Pancreas (tissue), 10 donors: ENCODE measurements at regions not wholly inside any gene's neighbourhood (a gene's known extent, or its start where the extent isn't known, plus 50 kb on each side); places are given as distances from the start of the nearest gene placed in this dataset.

ENCODE experiments used
- ATAC-seq, 4 donors: fragments of 200-7000 bp; cut with Tn5 transposase; one replicate each; pipeline versions ENCODE4 v1.8.0 to v1.9.1; 2020; ENCODE audit warnings: mild to moderate bottlenecking in 4 of 4, moderate library complexity in 4 of 4
- DNase-seq, 6 donors: peaks; one replicate each; pipeline ENCODE4 v3.0.0-alpha.2; 2020
- FAIRE-seq: peaks from 2 replicates; lab custom pipeline; 2012; peaks lifted over from hg19 to GRCh38; lab: Jason Lieb, UNC
- H3K27ac ChIP-seq, 4 donors: fragments of 200-600 bp; sonication (generic); 1 replicate in 3 of 4; 2 replicates in 1 of 4; pipeline versions ENCODE4 v1.5.0 to v1.8.0; 2020
- H3K27me3 ChIP-seq, 4 donors: fragments of 200-600 bp; one replicate each; pipeline ENCODE4 v1.8.0; 2021
- H3K36me3 ChIP-seq, 3 donors: fragments of 200-600 bp; sonication (generic) in 1 of 3; one replicate each; pipeline versions ENCODE4 v1.5.0 to v1.8.0; 2020 to 2021
- H3K4me1 ChIP-seq, 3 donors: fragments of 200-600 bp; one replicate each; pipeline ENCODE4 v1.8.0; 2021
- H3K4me3 ChIP-seq, 4 donors: fragments of 200-600 bp; sonication (generic) in 2 of 4; one replicate each; pipeline versions ENCODE4 v1.5.0 to v1.8.0; 2020 to 2021
- H3K9me3 ChIP-seq, 4 donors: fragments of 200-600 bp; one replicate each; pipeline ENCODE4 v1.8.0; 2021
- WGBS, 2 donors: extraction: QIAGEN DNeasy Blood & Tissue Kit; methylation state at CpG; one replicate each; pipeline ENCODE4 v1.1.7; 2013; 5-methylcytosine and 5-hydroxymethylcytosine counted together
- intact Hi-C, 3 donors: fragments of 100-400 bp; cut with DNase I; formaldehyde crosslinking; loops; one replicate each; pipeline versions ENCODE4 v1.11.1 to v1.14.2; 2022
- TF ChIP-seq, protein P1 (sequence below), 4 donors: fragments of 200-600 bp; sonication (generic) in 3 of 4; IDR thresholded peaks; one replicate each; pipeline versions ENCODE4 v1.5.0 to v1.8.0; 2021; ENCODE audit warnings: antibody characterized with exemption in 4 of 4
- donor health status: healthy with polysubstance abuse.
- donor health status: DM: no; HTN: no; CAD: no; lungs with moderate emphysema.
- donor health status: DM: no; HTN: no; CAD: no.
- donor health status: control.
- donor health status: control.
- donor health status: Bipolar disorder and iron deficiency.
- donor health status: DM: yes; HTN: yes; CAD: no.
- donor health status: DM: no; HTN: no; CAD: no.
- donor health status: DM: no; HTN: no; CAD: no.
- donor health status: DM: yes; HTN: yes; CAD: no.

DNA sequence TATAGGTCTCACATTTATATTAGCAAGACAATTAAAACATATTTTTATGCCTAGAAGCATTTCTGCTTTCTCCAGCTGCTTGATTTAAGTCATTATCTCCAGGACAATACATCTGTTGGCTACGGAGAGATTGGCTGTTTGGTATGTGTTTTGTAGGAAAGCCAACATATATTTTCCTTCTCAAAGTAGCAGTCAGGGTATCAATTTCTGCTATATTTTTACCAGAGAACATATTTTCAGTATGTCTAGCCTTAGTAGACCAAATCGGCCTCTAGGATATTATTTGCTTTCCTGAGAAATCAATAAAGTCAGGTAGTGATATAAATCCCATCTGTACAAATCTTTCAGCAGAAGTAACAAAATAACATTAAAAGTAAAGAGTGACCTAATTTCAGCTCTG lies 150.0 kb upstream of the COL3A1 start:
- 14 to 19% methylated on average over 2 of the region's 2 CpGs for WGBS, 2 donors
- intact Hi-C loops: no loop called here
- no peak for ATAC-seq

DNA sequence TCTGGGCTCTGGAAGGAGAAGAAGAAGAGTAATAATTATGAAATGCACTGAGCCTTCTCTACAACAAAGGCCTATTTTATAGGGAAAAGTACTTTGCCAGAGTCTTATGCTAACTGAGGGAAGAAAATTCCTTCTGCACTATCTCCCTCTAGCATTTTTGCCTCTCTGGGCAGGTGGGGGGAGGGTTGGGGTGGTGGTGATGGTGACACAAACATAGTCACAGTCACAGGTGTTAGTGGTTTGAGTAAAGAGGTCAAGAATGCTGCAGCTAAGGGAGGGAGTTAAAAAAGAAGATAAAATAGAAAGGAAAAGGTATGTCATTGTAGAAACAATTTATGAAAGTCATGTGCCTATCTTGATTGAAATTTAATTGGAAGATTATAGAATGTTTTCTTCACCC lies 140.8 kb upstream of the COL3A1 start:
- Histone ChIP-seq H3K27ac (no peak overlapping the region), H3K4me1 (no peaks in the 10 kb centered on the region), H3K9me3 (no peaks in the 10 kb centered on the region), H3K27me3 (no peaks in the 10 kb centered on the region), H3K4me3 (no peak overlapping the region), H3K36me3 (no peaks in the 10 kb centered on the region)
- DNase-seq (no peak), ATAC-seq (no peak), FAIRE-seq (no peak)
- intact Hi-C loops: no loop called here
- TF ChIP-seq, protein P1, sequence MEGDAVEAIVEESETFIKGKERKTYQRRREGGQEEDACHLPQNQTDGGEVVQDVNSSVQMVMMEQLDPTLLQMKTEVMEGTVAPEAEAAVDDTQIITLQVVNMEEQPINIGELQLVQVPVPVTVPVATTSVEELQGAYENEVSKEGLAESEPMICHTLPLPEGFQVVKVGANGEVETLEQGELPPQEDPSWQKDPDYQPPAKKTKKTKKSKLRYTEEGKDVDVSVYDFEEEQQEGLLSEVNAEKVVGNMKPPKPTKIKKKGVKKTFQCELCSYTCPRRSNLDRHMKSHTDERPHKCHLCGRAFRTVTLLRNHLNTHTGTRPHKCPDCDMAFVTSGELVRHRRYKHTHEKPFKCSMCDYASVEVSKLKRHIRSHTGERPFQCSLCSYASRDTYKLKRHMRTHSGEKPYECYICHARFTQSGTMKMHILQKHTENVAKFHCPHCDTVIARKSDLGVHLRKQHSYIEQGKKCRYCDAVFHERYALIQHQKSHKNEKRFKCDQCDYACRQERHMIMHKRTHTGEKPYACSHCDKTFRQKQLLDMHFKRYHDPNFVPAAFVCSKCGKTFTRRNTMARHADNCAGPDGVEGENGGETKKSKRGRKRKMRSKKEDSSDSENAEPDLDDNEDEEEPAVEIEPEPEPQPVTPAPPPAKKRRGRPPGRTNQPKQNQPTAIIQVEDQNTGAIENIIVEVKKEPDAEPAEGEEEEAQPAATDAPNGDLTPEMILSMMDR (IDR thresholded peaks at IDR 0.05): no peak

More for the DNA sequence above, 150.0 kb upstream of the COL3A1 start:
- H3K27me3 ChIP-seq: no peaks in the 10 kb centered on the region
- FAIRE-seq: no peak
- no peak overlapping the region for H3K4me3 ChIP-seq
- H3K36me3 ChIP-seq: no peaks in the 10 kb centered on the region
- TF ChIP-seq, protein P1 (IDR thresholded peaks at IDR 0.05): no peak
- H3K27ac ChIP-seq: no peak overlapping the region
- no peak for DNase-seq
- no peaks in the 10 kb centered on the region for H3K4me1 ChIP-seq
- no peaks in the 10 kb centered on the region for H3K9me3 ChIP-seq

DNA sequence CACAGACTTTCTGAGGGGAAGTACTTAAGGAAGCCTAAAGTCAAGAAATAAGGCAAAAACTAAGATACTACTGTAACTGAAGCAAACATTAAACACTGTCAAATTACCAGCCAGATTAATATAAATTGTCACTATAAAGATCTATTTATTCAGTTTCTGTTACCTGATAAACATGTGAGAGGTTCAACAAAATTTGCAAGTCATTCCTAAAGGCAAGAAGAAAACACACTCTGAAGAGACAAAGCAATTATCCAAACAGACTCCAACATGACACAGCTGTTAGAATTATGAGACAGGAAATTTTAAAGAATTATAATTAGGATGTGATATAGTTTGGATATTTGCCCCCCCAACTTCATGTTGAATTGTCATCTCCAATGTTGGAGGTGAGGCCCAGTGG lies 140.4 kb upstream of the COL3A1 start:
- no peak for ATAC-seq
- no peaks in the 10 kb centered on the region for H3K4me1 ChIP-seq
- intact Hi-C loops: no loop called here
- no peak for FAIRE-seq
- TF ChIP-seq, protein P1 (IDR thresholded peaks at IDR 0.05): no peak
- H3K27ac ChIP-seq: no peak overlapping the region
- no peaks in the 10 kb centered on the region for H3K36me3 ChIP-seq
- H3K27me3 ChIP-seq: no peaks in the 10 kb centered on the region
- no peaks in the 10 kb centered on the region for H3K9me3 ChIP-seq
- DNase-seq: no peak
- H3K4me3 ChIP-seq: no peak overlapping the region

DNA sequence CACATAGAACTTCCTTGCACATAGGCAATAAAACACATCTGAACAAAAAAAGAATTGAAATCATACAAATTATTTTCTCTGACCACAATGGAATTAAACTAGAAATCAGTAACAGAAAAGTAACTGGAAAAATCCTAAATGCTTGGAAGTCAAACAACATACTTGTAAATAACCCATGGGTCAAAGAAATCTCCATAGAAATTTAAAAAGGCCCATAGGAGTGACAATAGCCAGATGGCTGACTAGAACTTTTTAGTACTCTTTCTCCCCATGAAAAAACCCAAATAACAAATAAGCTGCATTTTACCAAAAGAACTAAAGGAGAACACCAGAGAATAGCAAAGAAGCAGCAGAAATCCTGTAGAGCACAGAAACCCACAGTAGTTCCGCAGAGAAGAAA lies 139.2 kb upstream of the COL3A1 start:
- TF ChIP-seq, protein P1 (IDR thresholded peaks at IDR 0.05): no peak
- FAIRE-seq: no peak
- WGBS, 2 donors: 0 to 45% methylated on average over 1 of the region's 1 CpG
- Histone ChIP-seq H3K27ac (no peak overlapping the region), H3K4me3 (no peak overlapping the region), H3K4me1 (no peaks in the 10 kb centered on the region), H3K9me3 (no peaks in the 10 kb centered on the region), H3K27me3 (no peaks in the 10 kb centered on the region), H3K36me3 (no peaks in the 10 kb centered on the region)
- ATAC-seq: no peak
- DNase-seq: no peak
- intact Hi-C loops: no loop called here

DNA sequence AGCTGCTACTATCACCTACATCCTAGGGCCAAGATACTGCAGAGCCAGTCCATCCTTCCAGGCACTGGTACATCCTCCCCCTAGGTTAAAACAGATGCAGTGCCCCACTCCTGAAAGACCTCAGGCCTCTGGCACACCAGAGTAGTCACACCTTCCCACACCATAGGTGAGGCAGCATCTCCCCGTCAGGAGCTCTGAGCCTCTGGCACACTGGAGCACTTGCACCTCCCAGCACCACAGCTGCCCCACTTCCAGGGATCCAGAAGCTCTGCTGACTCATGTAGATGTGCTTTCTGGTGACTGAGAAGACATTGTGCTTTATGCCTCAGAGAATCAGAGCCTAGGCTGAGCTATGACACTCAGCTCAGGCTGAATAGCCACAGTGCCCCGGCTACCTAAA lies 138.4 kb upstream of the COL3A1 start:
- no peak overlapping the region for H3K4me3 ChIP-seq
- intact Hi-C loops: no loop called here
- DNase-seq (no peak), ATAC-seq (no peak), FAIRE-seq (no peak)
- H3K27me3 ChIP-seq: no peaks in the 10 kb centered on the region
- H3K9me3 ChIP-seq: no peaks in the 10 kb centered on the region
- TF ChIP-seq, protein P1 (IDR thresholded peaks at IDR 0.05): no peak
- no peaks in the 10 kb centered on the region for H3K4me1 ChIP-seq
- no peak overlapping the region for H3K27ac ChIP-seq
- WGBS, 2 donors: 90 to 100% methylated on average over 2 of the region's 2 CpGs
- H3K36me3 ChIP-seq: no peaks in the 10 kb centered on the region
